K562 (cell line): ENCODE measurements at regions not wholly inside any gene's neighbourhood (a gene's known extent, or its start where the extent isn't known, plus 50 kb on each side); places are given as distances from the start of the nearest gene placed in this dataset.

Experiments
- ATAC-seq: fragments of 200-7000 bp; cut with Tn5 transposase; 3 replicates; pipeline ENCODE4 v1.9.1; 2020; ENCODE audit warnings: moderate library complexity
- BruUV-seq: library from RNA; stranded (reverse); fragments of 400-500 nt; replicated peaks from 2 replicates; lab custom pipeline; 2021; lab: Mats Ljungman, UMichigan
- CTCF ChIA-PET: fragments of 300-600 bp; formaldehyde crosslinking; extraction: SDS; loops from one replicate; lab custom pipeline; 2021; ENCODE audit warnings: low intra/inter-chr PET ratio; lab: Yijun Ruan, JAX
- POLR2A ChIA-PET: fragments of 300-600, 350-650 bp; sonication (Branson Sonifier 250); formaldehyde crosslinking; extraction: SDS; loops from one replicate; lab custom pipeline; 2021; ENCODE audit warnings: antibody characterized with exemption, inconsistent platforms; lab: Yijun Ruan, JAX
- DNase-seq, 4 experiments: peaks; one replicate each; pipeline versions ENCODE4 v3.0.0 to v3.0.0-alpha.2; 2011 to 2018; ENCODE audit warnings: low spot score in 3 of 4, mixed read lengths in 3 of 4; ENCODE audit errors: extremely low read depth in 1 of 4
- FAIRE-seq: peaks from 2 replicates; lab custom pipeline; 2011; peaks lifted over from hg19 to GRCh38; lab: Jason Lieb, UNC
- H2AFZ ChIP-seq: 2 replicates; pipeline ENCODE4 v1.6.0; 2011; ENCODE audit warnings: low read depth, low read length, control low read depth, inconsistent platforms
- H3K27ac ChIP-seq: fragments of 200-600 bp; 3 replicates; pipeline ENCODE4 v1.8.0; 2011; ENCODE audit warnings: low read depth, mild to moderate bottlenecking, control low read depth, inconsistent platforms, low read length, moderate library complexity, mixed read lengths; ENCODE audit errors: extremely low read depth
- H3K27me3 ChIP-seq, 2 experiments: fragments of 300-600 bp in 1 of 2; 2 replicates in 1 of 2; 3 replicates in 1 of 2; pipeline versions ENCODE4 v1.6.0 to v1.8.0; 2011; ENCODE audit warnings: inconsistent platforms in 2 of 2, low read length in 2 of 2, mild to moderate bottlenecking in 1 of 2, mixed read lengths in 1 of 2, moderate library complexity in 1 of 2; ENCODE audit not compliant: control insufficient read depth in 2 of 2, insufficient read depth in 2 of 2
- H3K36me3 ChIP-seq: fragments of 300-600 bp; 3 replicates; pipeline ENCODE4 v1.8.0; 2011; ENCODE audit warnings: mild to moderate bottlenecking, low read length, inconsistent platforms; ENCODE audit not compliant: control insufficient read depth, insufficient read depth
- H3K4me1 ChIP-seq, 2 experiments: fragments of 200-600 bp in 1 of 2; replicated peaks in 1 of 2; 2 replicates in 1 of 2; 3 replicates in 1 of 2; pipeline versions ENCODE4 v1.5.1 to v1.8.0; 2011; ENCODE audit warnings: inconsistent platforms in 2 of 2, low read length in 2 of 2, mild to moderate bottlenecking in 1 of 2, mixed read lengths in 1 of 2, moderate library complexity in 1 of 2; ENCODE audit not compliant: control insufficient read depth in 2 of 2, insufficient read depth in 2 of 2
- H3K4me2 ChIP-seq: 2 replicates; pipeline ENCODE4 v1.6.1; 2011; ENCODE audit warnings: low read length, control low read depth, inconsistent platforms, mixed read lengths; ENCODE audit not compliant: insufficient read depth
- H3K4me3 ChIP-seq: fragments of 200-600 bp; sonication (generic), shearing (Covaris generic); 2 replicates; pipeline ENCODE4 v1.5.1; 2016; ENCODE audit warnings: control low read depth, inconsistent platforms
- H3K79me2 ChIP-seq: fragments of 200-600 bp; 3 replicates; pipeline ENCODE4 v1.8.0; 2011; ENCODE audit warnings: low read length, inconsistent platforms; ENCODE audit not compliant: control insufficient read depth, insufficient read depth
- H3K9ac ChIP-seq, 2 experiments: 2 replicates each; pipeline versions ENCODE4 v1.6.0 to v1.6.1; 2011; ENCODE audit warnings: low read depth in 2 of 2, low read length in 2 of 2, control low read depth in 1 of 2, inconsistent platforms in 1 of 2, mild to moderate bottlenecking in 1 of 2, mixed read lengths in 1 of 2; ENCODE audit not compliant: insufficient read depth in 1 of 2
- H3K9me1 ChIP-seq: one replicate; pipeline ENCODE4 v1.6.0; 2011; ENCODE audit warnings: inconsistent platforms, mild to moderate bottlenecking, low read length, moderate library complexity; ENCODE audit not compliant: control insufficient read depth, insufficient read depth
- H3K9me3 ChIP-seq: replicated peaks from 2 replicates; pipeline ENCODE4 v1.5.1; 2011; ENCODE audit warnings: low read depth, low read length, inconsistent platforms; ENCODE audit not compliant: control insufficient read depth, insufficient read depth
- H4K20me1 ChIP-seq: replicated peaks from 2 replicates; pipeline ENCODE4 v1.6.1; 2011; ENCODE audit warnings: low read length, inconsistent platforms, mixed read lengths; ENCODE audit not compliant: control insufficient read depth, insufficient read depth
- ADNP ChIP-seq: fragments of 200-800 bp; sonication (Bioruptor generic); IDR thresholded peaks from 2 replicates; pipeline ENCODE4 v1.6.1; 2016; ENCODE audit warnings: missing genetic modification characterization, missing compliant biosample characterization
- CHCHD3 ChIP-seq: fragments of 250-450 bp; sonication (Bioruptor Pico); IDR thresholded peaks from 2 replicates; pipeline ENCODE4 v2.1.2; 2022; ENCODE audit warnings: mild to moderate bottlenecking
- DIDO1 ChIP-seq: fragments of 450-650 bp; IDR thresholded peaks from 2 replicates; pipeline ENCODE4 v1.6.1; 2016; ENCODE audit warnings: low read depth, missing biosample characterization, missing genetic modification characterization
- EZH2 ChIP-seq: IDR thresholded peaks from 2 replicates; pipeline ENCODE4 v1.6.1; 2012; ENCODE audit warnings: low read depth, mild to moderate bottlenecking, inconsistent platforms, low read length, borderline replicate concordance
- MLLT1 ChIP-seq, 2 experiments: fragments of 450-650 bp; IDR thresholded peaks; 2 replicates each; pipeline ENCODE4 v1.6.1; 2016
- RAD51 ChIP-seq: fragments of 450-650 bp; IDR thresholded peaks from 2 replicates; pipeline ENCODE4 v1.7.1; 2016; ENCODE audit warnings: low read depth, mild to moderate bottlenecking, borderline replicate concordance
- SIX5 ChIP-seq, 2 experiments: IDR thresholded peaks; 2 replicates each; pipeline ENCODE4 v1.6.1; 2011; ENCODE audit warnings: low read length in 2 of 2, borderline replicate concordance in 1 of 2, low read depth in 1 of 2, mild to moderate bottlenecking in 1 of 2, moderate library complexity in 1 of 2; ENCODE audit not compliant: insufficient read depth in 1 of 2
- TCFL5 ChIP-seq: fragments of 250-450 bp; sonication (Bioruptor Pico); conservative IDR thresholded peaks from 2 replicates; pipeline ENCODE4 v1.6.1; 2021; ENCODE audit warnings: mild to moderate bottlenecking, moderate library complexity, matching md5 sums
- ZNF134 ChIP-seq: fragments of 250-450 bp; sonication (Bioruptor Pico); conservative IDR thresholded peaks from 2 replicates; pipeline ENCODE4 v1.4.0; 2020
- ZNF23 ChIP-seq: fragments of 250-450 bp; sonication (Bioruptor Pico); IDR thresholded peaks from 2 replicates; pipeline ENCODE4 v1.4.0; 2020; ENCODE audit warnings: mild to moderate bottlenecking
- ZNF436 ChIP-seq: fragments of 250-450, 450-650 bp; sonication (Bioruptor Pico); formaldehyde crosslinking; IDR thresholded peaks from 2 replicates; pipeline ENCODE4 v1.7.0; 2020; ENCODE audit warnings: mild to moderate bottlenecking
- ZNF699 ChIP-seq: fragments of 250-450 bp; sonication (Bioruptor Pico); IDR thresholded peaks from 2 replicates; pipeline ENCODE4 v1.8.0; 2021; ENCODE audit warnings: mild to moderate bottlenecking, moderate library complexity; ENCODE audit not compliant: insufficient replicate concordance
- WGBS: fragments of 100-300 bp; shearing (Covaris generic); methylation state at CpG from one replicate; pipeline ENCODE4 v1.1.6; 2016; ENCODE audit warnings: low coverage, mixed read lengths; ENCODE audit not compliant: insufficient coverage; ENCODE audit errors: missing lambda C conversion rate; 5-methylcytosine and 5-hydroxymethylcytosine counted together
- in situ Hi-C: fragments of 300-500 bp; cut with MboI; formaldehyde crosslinking; loops from 4 replicates; pipeline ENCODE4 v1.15.0; 2018; ENCODE audit warnings: inconsistent platforms, mixed read lengths
- intact Hi-C: fragments of 100-400 bp; cut with micrococcal nuclease; formaldehyde crosslinking; loops from 2 replicates; pipeline ENCODE4 v1.14.2; 2022
- TF ChIP-seq, protein P1 (sequence below): sonication (generic); formaldehyde crosslinking; IDR thresholded peaks from 2 replicates; pipeline ENCODE4 v1.8.0; 2022; ENCODE audit warnings: mild to moderate bottlenecking, missing genetic modification reagents
- TF ChIP-seq, protein P2 (sequence below): fragments of 450-650 bp; IDR thresholded peaks from 2 replicates; pipeline ENCODE4 v1.6.1; 2018; ENCODE audit not compliant: partially characterized antibody
- TF ChIP-seq, protein P3 (sequence below): fragments of 250-450 bp; sonication (Bioruptor Pico); IDR thresholded peaks from 2 replicates; pipeline ENCODE4 v1.8.0; 2022; ENCODE audit warnings: inconsistent platforms

DNA sequence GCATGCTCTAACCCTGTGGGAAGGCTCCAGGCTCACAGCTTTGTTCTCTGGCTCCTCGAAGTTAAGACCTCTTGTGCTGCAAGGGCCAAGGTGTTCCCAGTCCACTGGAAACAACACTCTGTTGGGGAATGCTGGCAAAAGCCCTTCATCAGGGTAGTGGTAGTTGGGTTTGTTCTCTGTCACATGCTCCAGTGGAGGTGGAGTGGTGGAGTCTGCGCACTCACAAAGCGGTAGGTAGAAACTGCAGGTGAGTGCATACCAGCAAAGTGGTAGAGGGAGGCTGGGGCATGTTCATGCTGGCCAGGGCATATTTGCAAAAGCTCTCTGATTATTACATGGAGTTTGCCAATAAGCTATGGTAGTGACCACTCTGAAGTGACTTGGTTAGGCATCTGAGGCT lies 410.5 kb downstream of the CDH19 start:
- H3K27me3 ChIP-seq: no peaks in the 10 kb centered on the region
- no TSS peak for BruUV-seq
- H3K79me2 ChIP-seq: no peaks in the 10 kb centered on the region; the same call in 2 of the 3 replicates
- no peak for DNase-seq
- 11% methylated on average over 3 of the region's 3 CpGs for WGBS
- H3K9ac ChIP-seq: no peak overlapping the region
- no peak for ATAC-seq
- no peaks in the 10 kb centered on the region for H3K36me3 ChIP-seq
- ChIA-PET CTCF (no interaction called here), POLR2A (no interaction called here)
- no peaks in the 10 kb centered on the region for H3K9me3 ChIP-seq
- no peaks in the 10 kb centered on the region for H3K9me1 ChIP-seq
- no peak for FAIRE-seq
- no peaks in the 10 kb centered on the region for H4K20me1 ChIP-seq
- intact Hi-C loops: no loop called here
- H3K4me1 ChIP-seq: no peaks in the 10 kb centered on the region; a peak in 1 of 5 replicates
- H3K4me3 ChIP-seq: no peak overlapping the region
- in situ Hi-C loops: no loop called here
- no peak overlapping the region for H2AFZ ChIP-seq
- no peak overlapping the region for H3K27ac ChIP-seq
- no peak overlapping the region for H3K4me2 ChIP-seq
- TF ChIP-seq, protein P1, sequence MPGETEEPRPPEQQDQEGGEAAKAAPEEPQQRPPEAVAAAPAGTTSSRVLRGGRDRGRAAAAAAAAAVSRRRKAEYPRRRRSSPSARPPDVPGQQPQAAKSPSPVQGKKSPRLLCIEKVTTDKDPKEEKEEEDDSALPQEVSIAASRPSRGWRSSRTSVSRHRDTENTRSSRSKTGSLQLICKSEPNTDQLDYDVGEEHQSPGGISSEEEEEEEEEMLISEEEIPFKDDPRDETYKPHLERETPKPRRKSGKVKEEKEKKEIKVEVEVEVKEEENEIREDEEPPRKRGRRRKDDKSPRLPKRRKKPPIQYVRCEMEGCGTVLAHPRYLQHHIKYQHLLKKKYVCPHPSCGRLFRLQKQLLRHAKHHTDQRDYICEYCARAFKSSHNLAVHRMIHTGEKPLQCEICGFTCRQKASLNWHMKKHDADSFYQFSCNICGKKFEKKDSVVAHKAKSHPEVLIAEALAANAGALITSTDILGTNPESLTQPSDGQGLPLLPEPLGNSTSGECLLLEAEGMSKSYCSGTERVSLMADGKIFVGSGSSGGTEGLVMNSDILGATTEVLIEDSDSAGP (CRISPR knock-in tag): no peak
- TF ChIP-seq, protein P2, sequence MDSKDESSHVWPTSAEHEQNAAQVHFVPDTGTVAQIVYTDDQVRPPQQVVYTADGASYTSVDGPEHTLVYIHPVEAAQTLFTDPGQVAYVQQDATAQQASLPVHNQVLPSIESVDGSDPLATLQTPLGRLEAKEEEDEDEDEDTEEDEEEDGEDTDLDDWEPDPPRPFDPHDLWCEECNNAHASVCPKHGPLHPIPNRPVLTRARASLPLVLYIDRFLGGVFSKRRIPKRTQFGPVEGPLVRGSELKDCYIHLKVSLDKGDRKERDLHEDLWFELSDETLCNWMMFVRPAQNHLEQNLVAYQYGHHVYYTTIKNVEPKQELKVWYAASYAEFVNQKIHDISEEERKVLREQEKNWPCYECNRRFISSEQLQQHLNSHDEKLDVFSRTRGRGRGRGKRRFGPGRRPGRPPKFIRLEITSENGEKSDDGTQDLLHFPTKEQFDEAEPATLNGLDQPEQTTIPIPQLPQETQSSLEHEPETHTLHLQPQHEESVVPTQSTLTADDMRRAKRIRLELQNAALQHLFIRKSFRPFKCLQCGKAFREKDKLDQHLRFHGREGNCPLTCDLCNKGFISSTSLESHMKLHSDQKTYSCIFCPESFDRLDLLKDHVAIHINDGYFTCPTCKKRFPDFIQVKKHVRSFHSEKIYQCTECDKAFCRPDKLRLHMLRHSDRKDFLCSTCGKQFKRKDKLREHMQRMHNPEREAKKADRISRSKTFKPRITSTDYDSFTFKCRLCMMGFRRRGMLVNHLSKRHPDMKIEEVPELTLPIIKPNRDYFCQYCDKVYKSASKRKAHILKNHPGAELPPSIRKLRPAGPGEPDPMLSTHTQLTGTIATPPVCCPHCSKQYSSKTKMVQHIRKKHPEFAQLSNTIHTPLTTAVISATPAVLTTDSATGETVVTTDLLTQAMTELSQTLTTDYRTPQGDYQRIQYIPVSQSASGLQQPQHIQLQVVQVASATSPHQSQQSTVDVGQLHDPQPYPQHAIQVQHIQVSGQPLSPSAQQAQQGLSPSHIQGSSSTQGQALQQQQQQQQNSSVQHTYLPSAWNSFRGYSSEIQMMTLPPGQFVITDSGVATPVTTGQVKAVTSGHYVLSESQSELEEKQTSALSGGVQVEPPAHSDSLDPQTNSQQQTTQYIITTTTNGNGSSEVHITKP: no peak
- no peak for TF ChIP-seq CHCHD3
- TF ChIP-seq ZNF699 (CRISPR knock-in tag): no peak
- TF ChIP-seq, protein P3, sequence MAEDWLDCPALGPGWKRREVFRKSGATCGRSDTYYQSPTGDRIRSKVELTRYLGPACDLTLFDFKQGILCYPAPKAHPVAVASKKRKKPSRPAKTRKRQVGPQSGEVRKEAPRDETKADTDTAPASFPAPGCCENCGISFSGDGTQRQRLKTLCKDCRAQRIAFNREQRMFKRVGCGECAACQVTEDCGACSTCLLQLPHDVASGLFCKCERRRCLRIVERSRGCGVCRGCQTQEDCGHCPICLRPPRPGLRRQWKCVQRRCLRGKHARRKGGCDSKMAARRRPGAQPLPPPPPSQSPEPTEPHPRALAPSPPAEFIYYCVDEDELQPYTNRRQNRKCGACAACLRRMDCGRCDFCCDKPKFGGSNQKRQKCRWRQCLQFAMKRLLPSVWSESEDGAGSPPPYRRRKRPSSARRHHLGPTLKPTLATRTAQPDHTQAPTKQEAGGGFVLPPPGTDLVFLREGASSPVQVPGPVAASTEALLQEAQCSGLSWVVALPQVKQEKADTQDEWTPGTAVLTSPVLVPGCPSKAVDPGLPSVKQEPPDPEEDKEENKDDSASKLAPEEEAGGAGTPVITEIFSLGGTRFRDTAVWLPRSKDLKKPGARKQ (CRISPR knock-in tag): no peak
- no peak for TF ChIP-seq SIX5 (IDR thresholded peaks at IDR 0.05; ENCODE audit: borderline replicate concordance in 1 of 2, insufficient read depth in 1 of 2, low read depth in 1 of 2, low read length in 2 of 2)
- TF ChIP-seq MLLT1 (IDR thresholded peaks at IDR 0.05): no peak
- no peak for TF ChIP-seq TCFL5 (CRISPR knock-in tag)
- no peak for TF ChIP-seq EZH2
- no peak for TF ChIP-seq ZNF134 (CRISPR knock-in tag)
- TF ChIP-seq RAD51: no peak
- no peak for TF ChIP-seq DIDO1 (tag)
- no peak for TF ChIP-seq ZNF436 (CRISPR knock-in tag)
- no peak for TF ChIP-seq ZNF23 (CRISPR knock-in tag)
- TF ChIP-seq ADNP (tag): no peak
